Karpas-422 (cell line): ENCODE measurements at regions not wholly inside any gene's neighbourhood (a gene's known extent, or its start where the extent isn't known, plus 50 kb on each side); places are given as distances from the start of the nearest gene placed in this dataset.

Experiments
- DNase-seq: peaks from one replicate; pipeline ENCODE4 v3.0.0-alpha.2; 2015
- H2AFZ ChIP-seq: fragments of 200-600 bp; sonication (generic); 2 replicates; pipeline ENCODE4 v1.6.1; 2014; ENCODE audit warnings: antibody characterized with exemption, low read length, mixed read lengths
- H3K27ac ChIP-seq: fragments of 200-600 bp; sonication (generic); 2 replicates; pipeline ENCODE4 v1.5.1; 2014; ENCODE audit warnings: mild to moderate bottlenecking, low read length, moderate library complexity
- H3K27me3 ChIP-seq: fragments of 200-600 bp; sonication (generic); 2 replicates; pipeline ENCODE4 v1.6.1; 2014; ENCODE audit warnings: low read length, mixed read lengths
- H3K36me3 ChIP-seq: fragments of 200-600 bp; sonication (generic); 2 replicates; pipeline ENCODE4 v1.6.1; 2014; ENCODE audit warnings: low read length, mixed read lengths; ENCODE audit not compliant: insufficient read depth
- H3K4me1 ChIP-seq: fragments of 200-600 bp; sonication (generic); 2 replicates; pipeline ENCODE4 v1.6.1; 2014; ENCODE audit warnings: mild to moderate bottlenecking, low read length, mixed read lengths
- H3K4me2 ChIP-seq: fragments of 200-600 bp; sonication (generic); 2 replicates; pipeline ENCODE4 v1.6.1; 2014; ENCODE audit warnings: low read length, low read depth, mild to moderate bottlenecking; ENCODE audit not compliant: poor library complexity, severe bottlenecking
- H3K4me3 ChIP-seq: fragments of 200-600 bp; sonication (generic); 2 replicates; pipeline ENCODE4 v1.5.1; 2014; ENCODE audit warnings: mild to moderate bottlenecking, antibody characterized with exemption, low read length, mixed read lengths
- H3K79me2 ChIP-seq: fragments of 200-600 bp; sonication (generic); 2 replicates; pipeline ENCODE4 v1.6.1; 2014; ENCODE audit warnings: mild to moderate bottlenecking, low read length, mixed read lengths
- H3K9ac ChIP-seq: fragments of 200-600 bp; sonication (generic); 2 replicates; pipeline ENCODE4 v1.6.0; 2014; ENCODE audit warnings: low read length
- H3K9me2 ChIP-seq: fragments of 200-600 bp; sonication (generic), shearing (Covaris generic); replicated peaks from 2 replicates; pipeline ENCODE4 v1.6.0; 2014; ENCODE audit warnings: mild to moderate bottlenecking, low read length, moderate library complexity; ENCODE audit not compliant: insufficient read depth
- H3K9me3 ChIP-seq: fragments of 300-700, 200-600 bp; sonication (generic); 2 replicates; pipeline ENCODE4 v1.6.1; 2014; ENCODE audit warnings: low read length, mixed read lengths
- H4K20me1 ChIP-seq: fragments of 200-600 bp; sonication (generic); 2 replicates; pipeline ENCODE4 v1.6.1; 2014; ENCODE audit warnings: mild to moderate bottlenecking, antibody characterized with exemption, low read length, low read depth; ENCODE audit not compliant: insufficient read depth

DNA sequence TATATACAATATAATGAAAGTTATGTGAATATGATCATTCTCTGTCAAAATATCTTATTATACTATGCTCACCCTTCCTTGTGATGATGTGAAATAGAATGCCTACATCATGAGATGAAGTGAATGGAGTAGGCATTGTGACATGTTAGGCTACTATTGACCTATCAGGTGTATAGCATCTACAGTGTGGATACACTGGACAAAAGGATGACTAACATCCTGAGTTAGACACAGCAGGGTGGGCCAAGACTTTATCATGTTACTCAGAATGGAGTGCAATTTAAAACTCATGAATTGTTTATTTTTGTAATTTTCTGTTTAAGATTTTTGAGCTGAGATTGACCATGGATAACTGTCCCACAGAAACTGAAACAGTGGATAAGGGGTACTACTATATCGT lies 53.4 kb upstream of the NAV3 start:
- DNase-seq, result no peak
- Histone ChIP-seq H3K4me2 (no peak overlapping the region), H3K4me3 (no peak overlapping the region), H3K79me2 (no peaks in the 10 kb centered on the region), H3K27ac (no peak overlapping the region), H3K4me1 (no peaks in the 10 kb centered on the region), H3K36me3 (no peaks in the 10 kb centered on the region), H3K9me2 (no peaks in the 10 kb centered on the region), H3K9me3 (no peaks in the 10 kb centered on the region), H4K20me1 (no peaks in the 10 kb centered on the region), H3K9ac (no peak overlapping the region), H3K27me3 (no peaks in the 10 kb centered on the region), H2AFZ (no peak overlapping the region)

- Histone ChIP-seq H3K9ac (no peak overlapping the region), H4K20me1 (no peaks in the 10 kb centered on the region), H2AFZ (no peak overlapping the region), H3K79me2 (no peaks in the 10 kb centered on the region), H3K9me3 (no peaks in the 10 kb centered on the region), H3K4me1 (no peaks in the 10 kb centered on the region), H3K27ac (no peak overlapping the region), H3K27me3 (no peaks in the 10 kb centered on the region), H3K9me2 (no peaks in the 10 kb centered on the region), H3K4me2 (no peak overlapping the region), H3K36me3 (no peaks in the 10 kb centered on the region), H3K4me3 (no peak overlapping the region)
- DNase-seq, result no peak
These were observed 55.9 kb upstream of the NAV3 start for GRCh38 chr12:77774761-77775160.

- H3K9me3 ChIP-seq, result no peaks in the 10 kb centered on the region
- no peak overlapping the region for H3K9ac ChIP-seq
- no peaks in the 10 kb centered on the region for H3K79me2 ChIP-seq
- H4K20me1 ChIP-seq, result no peaks in the 10 kb centered on the region
- no peak overlapping the region for H2AFZ ChIP-seq
- no peaks in the 10 kb centered on the region for H3K27me3 ChIP-seq
- DNase-seq, result no peak
- no peaks in the 10 kb centered on the region for H3K9me2 ChIP-seq
- no peak overlapping the region for H3K4me3 ChIP-seq
- no peaks in the 10 kb centered on the region for H3K36me3 ChIP-seq
- no peak overlapping the region for H3K27ac ChIP-seq
- no peaks in the 10 kb centered on the region for H3K4me1 ChIP-seq
- H3K4me2 ChIP-seq, result no peak overlapping the region
These were observed 57.9 kb upstream of the NAV3 start for GRCh38 chr12:77772676-77773298.

DNA sequence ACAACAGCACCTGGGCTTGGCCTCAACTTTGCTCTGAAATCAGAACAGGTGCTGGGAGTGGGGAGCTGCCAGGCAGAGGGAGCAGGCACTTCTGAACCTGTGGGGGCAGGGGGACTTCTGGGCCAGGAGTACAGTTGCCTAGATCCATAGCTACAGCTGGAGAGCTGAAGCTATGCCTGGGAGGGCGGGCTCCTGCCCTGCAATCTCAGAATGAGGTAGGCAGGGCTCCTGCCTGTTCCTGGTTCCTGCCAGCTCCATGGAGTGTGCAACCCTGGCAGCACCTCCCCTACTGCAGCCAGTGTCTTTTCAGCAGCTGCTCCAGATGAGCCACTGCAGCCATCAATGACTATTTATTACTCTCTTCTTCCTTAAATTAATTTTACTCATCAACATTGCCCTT lies 62.1 kb upstream of the NAV3 start:
- DNase-seq, result no peak
- no peaks in the 10 kb centered on the region for H3K79me2 ChIP-seq
- no peaks in the 10 kb centered on the region for H4K20me1 ChIP-seq

GRCh38 chr12:77767756-77768343 lies 62.8 kb upstream of the NAV3 start:
- Histone ChIP-seq H3K4me1 (no peaks in the 10 kb centered on the region), H2AFZ (no peak overlapping the region), H3K4me3 (no peak overlapping the region), H3K27me3 (no peaks in the 10 kb centered on the region), H3K9me2 (no peaks in the 10 kb centered on the region), H3K36me3 (no peaks in the 10 kb centered on the region), H3K9ac (no peak overlapping the region), H3K4me2 (no peak overlapping the region), H3K79me2 (no peaks in the 10 kb centered on the region), H3K27ac (no peak overlapping the region), H3K9me3 (no peaks in the 10 kb centered on the region), H4K20me1 (no peaks in the 10 kb centered on the region)
- no peak for DNase-seq

More for the DNA sequence above, 62.1 kb upstream of the NAV3 start:
- Histone ChIP-seq H3K4me1 (no peaks in the 10 kb centered on the region), H3K36me3 (no peaks in the 10 kb centered on the region), H3K27ac (no peak overlapping the region), H3K4me2 (no peak overlapping the region), H3K4me3 (no peak overlapping the region), H3K27me3 (no peaks in the 10 kb centered on the region), H2AFZ (no peak overlapping the region), H3K9me2 (no peaks in the 10 kb centered on the region), H3K9me3 (no peaks in the 10 kb centered on the region), H3K9ac (no peak overlapping the region)

DNA sequence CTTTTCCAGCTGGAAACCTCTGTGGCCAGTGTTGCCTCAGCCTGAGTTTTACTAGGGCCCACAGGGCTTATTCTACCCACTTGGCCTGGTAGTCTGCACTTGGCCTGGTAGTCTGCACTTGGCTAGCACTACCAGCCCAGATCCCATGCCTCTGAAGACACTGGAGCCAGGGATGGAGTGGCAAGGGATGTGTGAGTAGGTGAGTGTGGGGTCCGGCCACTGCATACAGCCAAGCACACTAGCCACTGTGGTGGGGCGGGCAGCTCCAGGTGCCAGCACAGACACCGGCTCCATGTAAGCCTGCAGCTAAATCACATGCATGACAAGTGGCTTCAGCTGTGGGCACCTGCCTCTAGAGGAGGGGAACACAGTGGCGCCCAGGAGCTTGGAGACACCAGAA lies 63.4 kb upstream of the NAV3 start:
- Histone ChIP-seq H3K9me3 (no peaks in the 10 kb centered on the region), H3K27me3 (no peaks in the 10 kb centered on the region), H3K4me2 (no peak overlapping the region), H3K4me3 (no peak overlapping the region), H3K4me1 (no peaks in the 10 kb centered on the region), H3K36me3 (no peaks in the 10 kb centered on the region), H3K27ac (no peak overlapping the region), H3K9me2 (no peaks in the 10 kb centered on the region), H3K9ac (no peak overlapping the region), H4K20me1 (no peaks in the 10 kb centered on the region), H2AFZ (no peak overlapping the region), H3K79me2 (no peaks in the 10 kb centered on the region)
- no peak for DNase-seq

DNA sequence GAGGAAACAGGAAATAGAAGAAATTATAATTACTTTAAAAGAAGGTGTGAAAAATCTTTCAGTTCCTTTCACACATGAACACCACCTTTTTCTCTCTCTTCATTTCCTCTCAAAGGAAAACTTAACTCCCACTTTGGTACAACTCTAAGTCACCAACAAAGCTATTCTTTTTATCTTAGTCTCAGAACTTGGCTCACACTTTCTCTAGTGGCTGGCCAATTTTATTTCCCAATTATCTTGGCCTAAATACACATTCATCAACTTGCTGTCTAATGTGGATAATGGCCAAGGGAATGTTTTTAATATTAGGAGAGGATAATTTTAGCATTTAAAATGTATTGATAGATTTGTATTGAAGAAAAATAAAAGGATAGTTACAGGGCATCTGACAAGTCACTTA lies 64.5 kb upstream of the NAV3 start:
- H3K4me2 ChIP-seq, result no peak overlapping the region

GRCh38 chr12:77761286-77761685 lies 69.4 kb upstream of the NAV3 start:
- Histone ChIP-seq H3K4me3 (no peak overlapping the region), H3K36me3 (no peaks in the 10 kb centered on the region), H3K9me3 (no peaks in the 10 kb centered on the region), H3K27me3 (no peaks in the 10 kb centered on the region), H3K4me2 (no peak overlapping the region), H4K20me1 (no peaks in the 10 kb centered on the region), H2AFZ (no peak overlapping the region), H3K9ac (no peak overlapping the region), H3K9me2 (no peaks in the 10 kb centered on the region), H3K4me1 (no peaks in the 10 kb centered on the region), H3K27ac (no peak overlapping the region), H3K79me2 (no peaks in the 10 kb centered on the region)
- DNase-seq, result no peak

More for the DNA sequence above, 64.5 kb upstream of the NAV3 start:
- H3K27me3 ChIP-seq, result no peaks in the 10 kb centered on the region
- no peaks in the 10 kb centered on the region for H3K36me3 ChIP-seq
- no peaks in the 10 kb centered on the region for H3K4me1 ChIP-seq
- no peak overlapping the region for H3K27ac ChIP-seq
- H4K20me1 ChIP-seq, result no peaks in the 10 kb centered on the region
- no peak overlapping the region for H2AFZ ChIP-seq
- no peaks in the 10 kb centered on the region for H3K9me2 ChIP-seq
- H3K9me3 ChIP-seq, result no peaks in the 10 kb centered on the region
- no peak overlapping the region for H3K4me3 ChIP-seq
- no peak for DNase-seq
- H3K79me2 ChIP-seq, result no peaks in the 10 kb centered on the region
- H3K9ac ChIP-seq, result no peak overlapping the region
